Osteocyte (in vitro differentiated cells): ENCODE measurements at regions not wholly inside any gene's neighbourhood (a gene's known extent, or its start where the extent isn't known, plus 50 kb on each side); places are given as distances from the start of the nearest gene placed in this dataset.
"Not testable (repeated sequence)": the region's sequence is repeated elsewhere in the genome, so short reads cannot be mapped to it uniquely, and the experiment has no call there.

ENCODE experiments used
- DNase-seq: peaks from one replicate; pipeline ENCODE4 v3.0.0; 2021; ENCODE audit warnings: mixed read lengths; ENCODE audit not compliant: unreplicated experiment; ENCODE audit errors: extremely low spot score
- H3K27ac Mint-ChIP-seq: one replicate; pipeline ENCODE4 v1.8.0; 2021; ENCODE audit warnings: mild to moderate bottlenecking, mixed read lengths; ENCODE audit not compliant: unreplicated experiment
- H3K27me3 Mint-ChIP-seq: one replicate; pipeline ENCODE4 v1.8.0; 2021; ENCODE audit warnings: mixed read lengths; ENCODE audit not compliant: unreplicated experiment
- H3K36me3 Mint-ChIP-seq: one replicate; pipeline ENCODE4 v1.8.0; 2021; ENCODE audit warnings: mixed read lengths; ENCODE audit not compliant: unreplicated experiment
- H3K4me1 Mint-ChIP-seq: one replicate; pipeline ENCODE4 v1.8.0; 2021; ENCODE audit warnings: mixed read lengths; ENCODE audit not compliant: unreplicated experiment
- H3K4me3 Mint-ChIP-seq: one replicate; pipeline ENCODE4 v1.8.0; 2021; ENCODE audit warnings: mild to moderate bottlenecking, moderate library complexity, mixed read lengths; ENCODE audit not compliant: unreplicated experiment
- H3K9me3 Mint-ChIP-seq: one replicate; pipeline ENCODE4 v1.8.0; 2021; ENCODE audit warnings: mixed read lengths; ENCODE audit not compliant: unreplicated experiment
- TF ChIP-seq, protein P1 (sequence below): fragments of 200-600 bp; sonication (generic); IDR thresholded peaks from 2 replicates; pipeline ENCODE4 v1.5.0; 2021; ENCODE audit warnings: antibody characterized with exemption, mild to moderate bottlenecking, moderate library complexity

DNA sequence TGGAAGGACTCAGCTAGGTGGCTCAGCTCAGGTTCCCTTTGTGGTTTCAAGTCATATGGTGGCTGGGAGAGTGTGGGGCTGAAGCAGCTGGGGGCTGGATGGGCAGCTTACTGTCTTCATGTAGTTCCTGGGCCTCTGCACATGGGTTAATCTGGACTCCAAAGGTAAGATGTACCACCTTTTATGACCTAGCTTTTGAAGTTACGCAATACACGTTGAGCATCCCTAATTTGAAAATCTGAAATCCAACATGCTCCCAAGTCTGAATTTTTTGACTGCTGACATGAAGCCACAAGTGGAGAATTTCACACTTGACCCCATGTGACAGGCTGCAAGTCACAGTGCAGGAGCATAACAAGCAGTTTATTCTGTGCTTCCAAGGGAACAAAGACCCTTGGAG lies 173.7 kb downstream of the KBTBD8 start:
- no peak for DNase-seq
- peaks cover 4% of the 10 kb centered on the region for H3K9me3 Mint-ChIP-seq
- no peak overlapping the region for H3K27ac Mint-ChIP-seq
- no peak overlapping the region for H3K4me3 Mint-ChIP-seq
- H3K27me3 Mint-ChIP-seq: no peaks in the 10 kb centered on the region
- no peaks in the 10 kb centered on the region for H3K36me3 Mint-ChIP-seq
- H3K4me1 Mint-ChIP-seq: no peaks in the 10 kb centered on the region
- TF ChIP-seq, protein P1, sequence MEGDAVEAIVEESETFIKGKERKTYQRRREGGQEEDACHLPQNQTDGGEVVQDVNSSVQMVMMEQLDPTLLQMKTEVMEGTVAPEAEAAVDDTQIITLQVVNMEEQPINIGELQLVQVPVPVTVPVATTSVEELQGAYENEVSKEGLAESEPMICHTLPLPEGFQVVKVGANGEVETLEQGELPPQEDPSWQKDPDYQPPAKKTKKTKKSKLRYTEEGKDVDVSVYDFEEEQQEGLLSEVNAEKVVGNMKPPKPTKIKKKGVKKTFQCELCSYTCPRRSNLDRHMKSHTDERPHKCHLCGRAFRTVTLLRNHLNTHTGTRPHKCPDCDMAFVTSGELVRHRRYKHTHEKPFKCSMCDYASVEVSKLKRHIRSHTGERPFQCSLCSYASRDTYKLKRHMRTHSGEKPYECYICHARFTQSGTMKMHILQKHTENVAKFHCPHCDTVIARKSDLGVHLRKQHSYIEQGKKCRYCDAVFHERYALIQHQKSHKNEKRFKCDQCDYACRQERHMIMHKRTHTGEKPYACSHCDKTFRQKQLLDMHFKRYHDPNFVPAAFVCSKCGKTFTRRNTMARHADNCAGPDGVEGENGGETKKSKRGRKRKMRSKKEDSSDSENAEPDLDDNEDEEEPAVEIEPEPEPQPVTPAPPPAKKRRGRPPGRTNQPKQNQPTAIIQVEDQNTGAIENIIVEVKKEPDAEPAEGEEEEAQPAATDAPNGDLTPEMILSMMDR: no peak

DNA sequence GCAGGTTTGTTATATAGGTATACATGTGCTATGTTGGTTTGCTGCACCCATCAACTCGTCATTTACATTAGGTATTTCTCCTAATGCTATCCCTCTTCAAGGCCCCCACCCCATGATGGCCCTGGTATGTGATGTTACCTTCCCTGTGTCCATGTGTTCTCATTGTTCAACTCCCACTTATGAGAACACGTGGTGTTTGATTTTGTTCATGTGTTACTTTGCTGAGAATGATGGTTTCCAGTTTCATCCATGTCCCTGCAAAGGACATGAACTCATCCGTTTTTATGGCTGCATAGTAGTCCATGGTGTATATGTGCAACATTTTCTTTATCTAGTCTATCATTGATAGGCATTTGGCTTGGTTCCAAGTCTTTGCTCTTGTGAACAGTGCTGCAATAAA lies 175.0 kb downstream of the KBTBD8 start:
- DNase-seq, H3K4me1 Mint-ChIP-seq, H3K9me3 Mint-ChIP-seq, H3K36me3 Mint-ChIP-seq, H3K27me3 Mint-ChIP-seq, H3K27ac Mint-ChIP-seq, H3K4me3 Mint-ChIP-seq: not testable (repeated sequence)

DNA sequence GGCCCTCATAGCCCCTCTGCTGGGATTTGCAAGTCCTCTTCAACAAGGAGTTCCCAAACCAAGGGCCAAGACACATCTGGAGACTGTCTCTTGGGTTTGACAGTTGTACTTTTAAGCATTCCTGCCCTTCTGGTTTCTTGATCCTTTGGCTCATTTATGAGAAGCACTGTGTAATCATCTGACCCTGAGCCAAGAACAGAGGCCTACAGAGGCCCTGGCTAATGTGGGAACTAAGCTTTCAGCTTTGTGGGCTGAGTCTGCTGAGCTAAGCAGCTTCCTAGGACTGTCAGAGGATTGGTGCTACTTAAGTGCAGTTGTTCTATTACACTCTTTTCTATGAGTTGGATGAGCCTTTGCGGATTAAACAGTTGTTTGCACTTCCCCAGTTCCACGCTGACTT lies 178.3 kb downstream of the KBTBD8 start:
- TF ChIP-seq, protein P1: no peak
- H3K36me3 Mint-ChIP-seq: no peaks in the 10 kb centered on the region
- H3K27me3 Mint-ChIP-seq: no peaks in the 10 kb centered on the region
- no peaks in the 10 kb centered on the region for H3K4me1 Mint-ChIP-seq
- H3K9me3 Mint-ChIP-seq: peaks cover 4% of the 10 kb centered on the region
- no peak overlapping the region for H3K4me3 Mint-ChIP-seq
- H3K27ac Mint-ChIP-seq: no peak overlapping the region
- DNase-seq: no peak

DNA sequence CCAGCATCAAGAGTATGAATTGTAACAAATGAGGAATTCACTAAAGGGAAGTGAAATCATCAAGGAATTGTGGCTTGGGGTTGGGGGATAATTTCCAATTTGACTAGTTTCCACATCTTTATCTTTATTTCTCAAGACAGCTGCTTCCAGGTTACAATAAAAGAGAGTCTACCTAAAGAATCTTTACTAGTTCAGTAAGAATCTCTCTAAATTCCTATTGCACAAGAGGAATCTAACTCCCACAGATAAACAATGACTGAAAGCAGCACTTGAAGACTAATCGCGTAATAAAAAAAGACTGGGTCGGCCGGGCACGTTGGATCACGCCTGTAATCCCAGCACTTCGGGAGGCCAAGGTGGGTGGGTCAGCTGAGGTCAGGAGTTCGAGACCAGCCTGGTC lies 194.4 kb downstream of the KBTBD8 start:
- DNase-seq: no peak
- Mint-ChIP-seq H3K9me3 (peaks cover 4% of the 10 kb centered on the region), H3K36me3 (no peaks in the 10 kb centered on the region), H3K4me1 (no peaks in the 10 kb centered on the region), H3K27me3 (no peaks in the 10 kb centered on the region), H3K27ac (no peak overlapping the region), H3K4me3 (no peak overlapping the region)
- TF ChIP-seq, protein P1: no peak

DNA sequence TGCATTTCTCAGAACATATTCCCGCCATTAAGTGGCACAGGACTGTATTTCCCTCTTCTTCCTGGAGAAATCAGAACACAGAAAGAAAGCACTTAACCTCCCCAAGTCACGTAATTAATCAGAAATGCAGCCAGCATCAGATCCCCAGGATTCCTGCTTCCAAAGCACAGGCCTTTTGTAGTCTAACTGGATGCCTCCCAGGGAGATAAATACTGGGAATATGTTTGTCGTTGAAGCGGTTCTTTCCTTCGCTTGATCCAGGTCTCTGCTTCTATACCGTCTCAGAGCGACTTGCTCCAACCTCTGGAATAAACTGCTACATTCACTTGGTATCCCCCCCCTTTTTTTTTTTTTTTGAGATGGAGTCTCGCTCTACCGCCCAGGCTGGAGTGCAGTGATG lies 198.6 kb downstream of the KBTBD8 start:
- Mint-ChIP-seq H3K27me3 (peaks cover 3% of the 10 kb centered on the region), H3K4me3 (no peak overlapping the region), H3K27ac (no peak overlapping the region), H3K36me3 (no peaks in the 10 kb centered on the region), H3K9me3 (no peaks in the 10 kb centered on the region), H3K4me1 (no peaks in the 10 kb centered on the region)
- DNase-seq: no peak
- TF ChIP-seq, protein P1: no peak

DNA sequence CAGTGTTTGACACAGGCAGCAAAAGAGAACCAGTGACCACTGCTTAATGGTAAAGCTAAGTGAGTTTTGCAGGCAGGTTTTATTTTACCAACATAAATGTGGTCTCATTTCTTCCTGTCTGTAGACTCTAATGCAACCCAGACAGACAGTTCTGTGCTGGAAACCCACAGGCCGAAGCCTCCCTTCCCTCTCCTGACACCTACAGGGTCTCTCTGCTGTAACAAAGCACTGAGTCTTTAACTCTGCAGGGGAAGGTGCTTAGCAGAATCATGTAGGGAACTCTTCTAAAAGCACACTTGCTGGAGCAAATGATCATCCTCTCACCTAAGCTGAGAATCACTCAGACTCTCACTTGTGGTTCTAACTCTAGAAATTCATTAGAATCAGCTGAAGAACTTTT lies 200.3 kb downstream of the KBTBD8 start:
- H3K27ac Mint-ChIP-seq: no peak overlapping the region
- H3K36me3 Mint-ChIP-seq: no peaks in the 10 kb centered on the region
- peaks cover 6% of the 10 kb centered on the region for H3K27me3 Mint-ChIP-seq
- no peaks in the 10 kb centered on the region for H3K9me3 Mint-ChIP-seq
- H3K4me3 Mint-ChIP-seq: no peak overlapping the region
- DNase-seq: no peak
- TF ChIP-seq, protein P1: no peak
- H3K4me1 Mint-ChIP-seq: no peaks in the 10 kb centered on the region
